ENCODE measurements at regions not wholly inside any gene's neighbourhood (a gene's known extent, or its start where the extent isn't known, plus 50 kb on each side); places are given as distances from the start of the nearest gene placed in this dataset.

- Histone ChIP-seq H2BK15ac (ENCODE audit: low read depth, low read length) (no peak overlapping the region), H2AK5ac (ENCODE audit: low read depth, low read length) (no peak overlapping the region), H3K4me1 (ENCODE audit: control insufficient read depth, insufficient read depth, low read length) (no peaks in the 10 kb centered on the region), H4K91ac (ENCODE audit: insufficient read depth, low read depth, low read length) (no peak overlapping the region), H4K8ac (ENCODE audit: low read depth in 2 of 2, low read length in 2 of 2) (no peak overlapping the region), H3K4me3 (ENCODE audit: insufficient read depth, low read depth, low read length) (no peak overlapping the region), H2AFZ (replicated peaks; ENCODE audit: low read length, poor library complexity) (no peak overlapping the region), H2BK5ac (ENCODE audit: low read depth, low read length, poor library complexity, severe bottlenecking) (no peak overlapping the region), H2AK9ac (replicated peaks; ENCODE audit: low read depth, low read length, poor library complexity) (no peak overlapping the region), H3K27me3 (ENCODE audit: control insufficient read depth, insufficient read depth, low read length) (no peaks in the 10 kb centered on the region), H2BK120ac (ENCODE audit: low read depth, low read length) (no peak overlapping the region), H2BK20ac (ENCODE audit: low read depth, low read length) (no peak overlapping the region), H4K20me1 (ENCODE audit: insufficient read depth, low read length) (no peaks in the 10 kb centered on the region), H3K4ac (ENCODE audit: low read depth, low read length) (no peak overlapping the region), H3K9ac (ENCODE audit: low read depth, low read length) (no peak overlapping the region), H4K5ac (ENCODE audit: low read depth, low read length) (no peak overlapping the region), H3K27ac (ENCODE audit: insufficient read depth, low read length) (no peak overlapping the region), H3K9me1 (ENCODE audit: insufficient read depth, low read length) (no peaks in the 10 kb centered on the region), H3K36me3 (ENCODE audit: control insufficient read depth, insufficient read depth, low read length) (no peaks in the 10 kb centered on the region), H3K4me2 (ENCODE audit: low read depth, low read length) (no peak overlapping the region), H3K56ac (ENCODE audit: extremely low read depth, insufficient read depth, low read length) (no peak overlapping the region), H3K79me1 (ENCODE audit: low read depth in 1 of 2, low read length in 2 of 2) (no peaks in the 10 kb centered on the region), H3K14ac (replicated peaks; ENCODE audit: low read depth, low read length) (no peak overlapping the region), H3K9me3 (ENCODE audit: control insufficient read depth, insufficient read depth, low read length) (no peaks in the 10 kb centered on the region), H3K18ac (ENCODE audit: low read depth, low read length) (no peak overlapping the region), H3K23ac (ENCODE audit: low read depth, low read length) (no peak overlapping the region)
- BruUV-seq (replicated peaks) = no TSS peak
- dilution Hi-C loops (cut with HindIII; ENCODE audit: low sequenced_read_pairs, unreplicated experiment) (no loop called here), in situ Hi-C loops (cut with MboI; ENCODE audit: low sequenced_read_pairs) (no loop called here), intact Hi-C loops (cut with micrococcal nuclease) (no loop called here)
- TF ChIP-seq RFX5 (IDR thresholded peaks at IDR 0.05; ENCODE audit: low read depth, low read length) (no peak), FOS (IDR thresholded peaks at IDR 0.05; ENCODE audit: low read depth, low read length) (no peak), POLR2A (IDR thresholded peaks at IDR 0.05; ENCODE audit: low read depth, low read length) (no peak), NFE2L2 (IDR thresholded peaks at IDR 0.05; ENCODE audit: low read depth, low read length) (no peak), CTCF (conservative IDR thresholded peaks at IDR 0.05; ENCODE audit: low read depth, low read length) (no peak), MAZ (IDR thresholded peaks at IDR 0.05; ENCODE audit: borderline replicate concordance, low read depth, low read length) (no peak), CHD1 (IDR thresholded peaks at IDR 0.05; ENCODE audit: low read depth, low read length) (no peak), RCOR1 (IDR thresholded peaks at IDR 0.05; ENCODE audit: insufficient replicate concordance, low read length) (no peak), MXI1 (IDR thresholded peaks at IDR 0.05; ENCODE audit: borderline replicate concordance, low read depth, low read length) (no peak), BHLHE40 (IDR thresholded peaks at IDR 0.05; ENCODE audit: low read depth, low read length) (no peak), MAFK (IDR thresholded peaks at IDR 0.05; ENCODE audit: low read depth, low read length) (no peak), CEBPB (IDR thresholded peaks at IDR 0.05; ENCODE audit: low read depth, low read length) (no peak)
- ChIA-PET POLR2A (ENCODE audit: unreplicated experiment) (no interaction called here), CTCF (no interaction called here)
- no CpG with 5 or more reads among the region's 5 CpGs for WGBS, 2 experiments (ENCODE audit: extremely low coverage in 2 of 2, insufficient read length in 1 of 2)
- no peak for ATAC-seq (ENCODE audit: low read depth)
- no peak for DNase-seq
Observed at GRCh38 chr4:130699004-130699403, 1603.1 kb downstream of the C4orf33 start.

Data from IMR-90 (cell line).